Ovary (tissue), 3 donors: ENCODE measurements at regions not wholly inside any gene's neighbourhood (a gene's known extent, or its start where the extent isn't known, plus 50 kb on each side); places are given as distances from the start of the nearest gene placed in this dataset.

Source experiments
- EP300 ChIP-seq: sonication (generic); formaldehyde crosslinking; IDR thresholded peaks from one replicate; pipeline ENCODE4 v1.6.1; 2017; ENCODE audit warnings: antibody characterized with exemption
- POLR2A ChIP-seq: fragments of 450-650 bp; IDR thresholded peaks from one replicate; pipeline ENCODE4 v1.6.1; 2017; ENCODE audit warnings: antibody characterized with exemption, mild to moderate bottlenecking, moderate library complexity
- TF ChIP-seq, protein P1 (sequence below), 3 donors: fragments of 450-650 bp in 2 of 3; fragments of 200-600 bp in 1 of 3; IDR thresholded peaks; one replicate each; pipeline versions ENCODE4 v1.5.1 to v1.8.0; 2016 to 2022; ENCODE audit warnings: antibody characterized with exemption in 3 of 3, mild to moderate bottlenecking in 1 of 3
- donor health status: DM: no; HTN: no; CAD: no.

DNA sequence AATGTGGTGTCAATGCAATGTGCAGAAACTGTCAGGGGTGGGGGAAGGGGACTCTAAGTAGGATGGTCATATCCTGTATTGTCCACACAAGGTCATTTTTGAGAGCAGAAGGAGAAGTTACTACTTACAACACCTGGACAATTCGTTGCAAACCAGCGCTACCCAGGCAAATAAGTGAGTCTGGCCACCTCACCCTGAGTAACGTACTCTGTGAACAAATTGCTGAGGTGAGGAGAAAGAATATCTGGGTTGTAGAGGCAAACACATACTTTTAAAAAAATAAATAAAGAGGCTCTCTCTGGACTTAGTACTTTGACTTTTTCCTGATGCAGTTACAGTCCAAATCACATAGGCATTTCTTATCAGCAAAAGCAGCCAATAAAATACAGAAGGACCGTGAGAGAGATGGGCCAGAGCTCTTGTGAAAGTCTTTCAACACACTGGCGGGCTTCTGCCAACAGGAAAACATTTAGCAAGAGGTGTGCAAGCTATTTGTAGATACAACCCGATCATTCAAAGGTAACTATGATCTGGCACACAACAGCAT, 268.2 kb upstream of the ID2 start:
- TF ChIP-seq EP300 (no peak), POLR2A (no peak)
- TF ChIP-seq, protein P1, sequence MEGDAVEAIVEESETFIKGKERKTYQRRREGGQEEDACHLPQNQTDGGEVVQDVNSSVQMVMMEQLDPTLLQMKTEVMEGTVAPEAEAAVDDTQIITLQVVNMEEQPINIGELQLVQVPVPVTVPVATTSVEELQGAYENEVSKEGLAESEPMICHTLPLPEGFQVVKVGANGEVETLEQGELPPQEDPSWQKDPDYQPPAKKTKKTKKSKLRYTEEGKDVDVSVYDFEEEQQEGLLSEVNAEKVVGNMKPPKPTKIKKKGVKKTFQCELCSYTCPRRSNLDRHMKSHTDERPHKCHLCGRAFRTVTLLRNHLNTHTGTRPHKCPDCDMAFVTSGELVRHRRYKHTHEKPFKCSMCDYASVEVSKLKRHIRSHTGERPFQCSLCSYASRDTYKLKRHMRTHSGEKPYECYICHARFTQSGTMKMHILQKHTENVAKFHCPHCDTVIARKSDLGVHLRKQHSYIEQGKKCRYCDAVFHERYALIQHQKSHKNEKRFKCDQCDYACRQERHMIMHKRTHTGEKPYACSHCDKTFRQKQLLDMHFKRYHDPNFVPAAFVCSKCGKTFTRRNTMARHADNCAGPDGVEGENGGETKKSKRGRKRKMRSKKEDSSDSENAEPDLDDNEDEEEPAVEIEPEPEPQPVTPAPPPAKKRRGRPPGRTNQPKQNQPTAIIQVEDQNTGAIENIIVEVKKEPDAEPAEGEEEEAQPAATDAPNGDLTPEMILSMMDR (IDR thresholded peaks at IDR 0.05), result no peak
